Middle frontal gyrus (tissue), 1 donor: ENCODE measurements at regions not wholly inside any gene's neighbourhood (a gene's known extent, or its start where the extent isn't known, plus 50 kb on each side); places are given as distances from the start of the nearest gene placed in this dataset.

Experiments used
- DNase-seq: peaks from one replicate; pipeline ENCODE4 v3.0.0-alpha.2; 2015; ENCODE audit warnings: low spot score; ENCODE audit errors: extremely low spot score

- no peak for DNase-seq
Measured at GRCh38 chr6:97572943-97573342, 289.9 kb upstream of the MMS22L start.

DNA sequence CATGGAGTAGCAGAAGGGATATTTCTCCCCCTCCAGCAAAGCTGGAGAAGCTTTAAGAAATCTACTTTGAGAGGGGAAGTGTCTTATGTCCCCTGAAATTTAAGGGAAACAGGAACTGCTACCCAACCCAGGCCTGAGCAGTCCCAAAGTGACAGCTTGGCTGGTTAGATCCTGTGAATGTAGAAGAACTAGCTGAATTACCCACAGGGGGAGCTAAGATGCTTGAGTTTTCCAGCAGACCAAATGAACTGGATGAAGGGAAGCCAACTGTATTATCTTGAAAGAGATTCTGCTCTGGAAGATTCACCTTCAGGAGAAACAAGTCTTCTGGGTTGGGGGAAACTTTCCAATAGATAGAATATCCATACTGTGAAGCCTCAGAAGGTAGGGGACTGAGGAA lies 303.3 kb upstream of the MMS22L start:
- DNase-seq, result no peak

- DNase-seq, result no peak
Measured at GRCh38 chr6:97591955-97592354, 308.9 kb upstream of the MMS22L start.

- no peak for DNase-seq
Measured at GRCh38 chr6:97594844-97595243, 311.8 kb upstream of the MMS22L start.

- no peak for DNase-seq
Measured at GRCh38 chr6:97621111-97621510, 338.1 kb upstream of the MMS22L start.

DNA sequence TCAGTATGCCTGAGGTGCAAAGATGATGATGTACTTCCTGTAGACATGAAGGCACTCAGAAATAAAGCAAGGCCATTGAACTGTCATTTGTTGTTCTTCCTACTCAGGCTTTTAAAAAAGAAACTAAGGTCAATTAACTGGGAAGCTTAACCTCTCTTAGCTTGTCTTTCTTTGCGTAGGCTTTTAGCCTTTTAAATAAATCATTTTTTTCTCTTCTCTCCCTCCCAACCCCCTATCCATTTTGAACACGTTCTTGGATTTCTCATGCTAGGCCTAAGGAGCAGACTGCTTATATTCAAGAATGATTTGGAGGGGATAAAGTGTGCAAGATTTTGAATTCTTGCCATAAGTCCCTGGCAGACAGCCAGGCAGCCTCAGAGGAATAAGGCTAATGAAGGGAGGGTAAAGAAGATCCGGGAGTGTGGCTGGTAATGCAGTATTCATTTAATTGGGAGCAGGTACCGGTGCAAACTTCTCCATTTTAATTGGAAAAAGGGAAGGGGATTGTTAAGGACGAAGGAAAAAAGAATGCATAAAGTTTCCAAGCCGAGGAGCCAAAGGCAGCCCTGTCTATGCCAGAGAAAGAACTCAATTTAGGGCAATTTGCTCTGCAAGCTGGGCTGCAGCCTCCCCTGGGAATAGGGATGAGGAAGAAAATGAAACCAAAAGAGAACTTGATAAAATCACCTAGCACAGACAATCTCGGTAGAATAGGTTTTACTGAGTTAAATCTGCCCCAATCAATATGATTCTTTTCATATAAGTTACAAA lies 343.8 kb upstream of the MMS22L start:
- no peak for DNase-seq

GRCh38 chr6:97629180-97629579 lies 346.2 kb upstream of the MMS22L start:
- no peak for DNase-seq

DNA sequence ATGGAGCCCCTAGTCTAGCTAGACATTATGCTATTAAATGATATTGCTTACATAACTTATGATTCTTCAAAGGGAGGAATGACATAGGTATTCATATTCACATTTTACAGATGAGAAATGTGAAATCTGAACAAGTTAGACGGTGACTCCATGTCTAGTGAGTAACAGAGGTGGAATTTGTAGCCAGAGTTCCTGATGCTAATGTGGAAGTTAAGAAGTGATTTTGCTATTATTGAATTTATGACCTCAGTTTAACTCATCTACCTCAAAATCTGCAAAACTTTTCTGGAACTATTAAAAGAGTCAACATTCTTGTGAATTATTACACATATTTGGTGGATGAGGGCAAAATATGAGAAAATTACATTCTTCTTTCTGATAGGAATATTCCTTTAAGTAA lies 347.6 kb upstream of the MMS22L start:
- DNase-seq, result no peak

DNA sequence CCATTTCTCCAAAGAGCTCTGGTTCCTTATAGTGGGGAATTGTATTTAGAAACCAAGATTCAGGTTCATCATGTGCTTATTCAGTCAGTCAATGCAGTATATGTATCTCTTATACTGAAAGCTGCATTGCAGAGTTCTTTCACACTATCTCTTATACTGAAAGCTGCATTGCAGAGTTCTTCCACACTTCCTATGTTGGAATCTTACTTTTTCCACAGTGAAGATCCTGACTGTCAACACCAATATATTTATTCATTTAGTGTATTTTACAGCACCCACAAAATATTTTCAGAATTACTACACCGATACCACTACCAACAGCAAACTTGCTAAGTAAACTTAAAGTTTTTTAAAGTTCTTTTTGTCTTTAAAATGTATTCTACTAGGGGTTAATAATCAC lies 349.3 kb upstream of the MMS22L start:
- no peak for DNase-seq

DNA sequence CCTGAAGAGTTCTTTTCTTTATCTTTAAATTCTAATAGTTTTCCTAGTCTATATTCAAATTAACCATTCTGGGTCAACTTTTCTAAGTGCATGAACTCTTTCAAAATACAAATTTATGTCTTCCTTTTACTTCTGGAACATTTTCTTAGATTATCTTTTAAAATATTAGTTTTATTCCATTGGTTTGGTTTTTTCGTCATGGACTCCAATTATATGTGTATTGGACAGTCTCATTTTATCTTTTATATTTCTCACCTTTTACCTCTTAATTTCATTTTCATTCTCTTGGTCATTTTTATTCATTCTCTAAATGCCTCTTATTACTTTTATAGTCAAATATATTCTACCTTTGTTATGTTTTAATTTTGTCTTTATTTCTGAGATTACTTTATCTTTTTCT lies 356.7 kb upstream of the MMS22L start:
- DNase-seq, result no peak

DNA sequence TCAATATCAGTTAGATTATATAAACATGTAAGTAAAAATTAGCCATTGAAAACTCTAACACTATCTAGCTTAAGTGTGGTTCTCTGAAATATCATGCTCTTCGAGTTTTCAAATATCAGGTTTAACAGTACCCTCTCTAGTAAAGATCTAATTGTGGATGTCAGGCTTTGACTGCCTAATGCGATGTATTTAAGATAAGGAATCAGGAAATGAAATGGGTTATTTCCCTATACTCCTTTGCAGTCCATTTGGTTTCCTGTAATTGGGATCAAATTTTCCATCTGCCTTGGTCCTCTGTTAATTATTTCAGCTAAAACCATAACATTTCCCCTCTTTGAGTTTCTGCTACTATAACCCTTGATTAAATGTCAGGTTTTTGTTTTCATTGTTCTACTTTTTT lies 361.3 kb upstream of the MMS22L start:
- DNase-seq, result no peak

DNA sequence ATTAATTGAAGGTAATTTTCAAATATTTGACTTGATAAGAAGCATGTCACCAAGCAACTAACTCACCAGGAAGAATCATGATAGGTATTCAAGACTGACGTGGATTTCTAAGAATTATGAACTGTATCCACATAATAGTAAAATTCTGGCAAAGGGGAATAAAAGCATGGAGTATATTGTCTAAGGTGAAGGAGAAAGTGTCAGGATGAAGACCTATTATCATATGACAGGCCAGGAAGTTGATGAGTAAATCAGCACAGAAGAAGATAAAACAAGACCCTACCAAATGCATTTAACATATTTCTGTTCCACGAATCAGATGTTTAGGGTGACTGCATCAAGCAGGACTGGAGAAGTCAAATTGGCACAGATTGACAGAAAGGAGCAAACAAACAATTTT lies 362.7 kb upstream of the MMS22L start:
- DNase-seq, result no peak

DNA sequence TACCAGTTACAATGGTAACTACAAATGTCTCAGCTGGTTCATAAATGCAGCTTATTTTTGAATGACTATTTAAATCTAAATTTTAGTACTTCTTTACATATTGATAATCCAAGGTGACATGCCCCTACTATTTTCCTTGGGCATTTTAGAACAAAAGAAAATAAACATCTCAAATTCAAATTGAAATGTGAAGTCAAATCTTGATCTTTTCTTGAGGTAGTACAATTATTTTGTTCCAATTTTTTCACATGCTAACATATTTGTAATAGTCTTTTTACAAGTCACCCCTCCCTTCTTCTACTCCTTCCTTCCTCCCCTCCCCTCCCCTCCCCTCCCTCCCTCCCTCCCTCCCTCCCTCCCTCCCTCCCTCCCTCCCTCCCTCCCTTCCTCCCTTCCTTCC lies 370.1 kb upstream of the MMS22L start:
- no peak for DNase-seq

- no peak for DNase-seq
Measured at GRCh38 chr6:97653517-97653916, 370.5 kb upstream of the MMS22L start.

GRCh38 chr6:97654674-97655073 lies 371.7 kb upstream of the MMS22L start:
- no peak for DNase-seq

GRCh38 chr6:97656236-97656635 lies 373.2 kb upstream of the MMS22L start:
- no peak for DNase-seq

GRCh38 chr6:97656706-97657350 lies 373.8 kb upstream of the MMS22L start:
- DNase-seq, result no peak

GRCh38 chr6:97658090-97658489 lies 375.1 kb upstream of the MMS22L start:
- DNase-seq, result no peak

DNA sequence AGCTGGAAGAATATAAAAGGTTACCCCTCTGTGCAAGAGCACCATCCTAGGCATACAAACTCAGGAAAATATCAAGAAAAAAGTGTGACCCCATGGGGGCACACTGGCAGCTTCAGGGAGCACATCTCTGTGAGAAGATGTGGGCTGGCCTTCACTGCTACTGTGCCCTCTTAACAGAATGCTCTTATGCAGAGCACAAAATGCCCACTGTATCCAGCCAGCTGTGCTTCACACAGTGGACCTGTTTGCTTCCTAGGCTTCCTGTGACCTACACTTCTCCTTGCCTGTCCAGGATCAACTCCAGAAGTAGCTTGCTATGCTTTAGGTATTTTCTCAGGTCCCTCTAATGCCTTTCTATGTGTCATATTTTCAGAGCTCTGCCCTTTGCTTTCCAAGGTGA lies 380.2 kb upstream of the MMS22L start:
- DNase-seq, result no peak

GRCh38 chr6:97665446-97665845 lies 382.4 kb upstream of the MMS22L start:
- no peak for DNase-seq

GRCh38 chr6:97666889-97667288 lies 383.9 kb upstream of the MMS22L start:
- no peak for DNase-seq

- no peak for DNase-seq
Measured at GRCh38 chr6:97668716-97669115, 385.7 kb upstream of the MMS22L start.
